ENCODE measurements at regions not wholly inside any gene's neighbourhood (a gene's known extent, or its start where the extent isn't known, plus 50 kb on each side); places are given as distances from the start of the nearest gene placed in this dataset.

- intact Hi-C loops (cut with micrococcal nuclease): no loop called here
- Mint-ChIP-seq H3K27me3 (peaks cover 20% of the 10 kb centered on the region), H3K36me3 (ENCODE audit: low read depth) (no peaks in the 10 kb centered on the region), H3K9me3 (no peaks in the 10 kb centered on the region), H3K4me3 (no peak overlapping the region), H3K27ac (no peak overlapping the region), H3K4me1 (peaks cover 70% of the 10 kb centered on the region)
- ATAC-seq (ENCODE audit: low read depth) (no peak), DNase-seq (no peak)
- TF ChIP-seq, protein P1, sequence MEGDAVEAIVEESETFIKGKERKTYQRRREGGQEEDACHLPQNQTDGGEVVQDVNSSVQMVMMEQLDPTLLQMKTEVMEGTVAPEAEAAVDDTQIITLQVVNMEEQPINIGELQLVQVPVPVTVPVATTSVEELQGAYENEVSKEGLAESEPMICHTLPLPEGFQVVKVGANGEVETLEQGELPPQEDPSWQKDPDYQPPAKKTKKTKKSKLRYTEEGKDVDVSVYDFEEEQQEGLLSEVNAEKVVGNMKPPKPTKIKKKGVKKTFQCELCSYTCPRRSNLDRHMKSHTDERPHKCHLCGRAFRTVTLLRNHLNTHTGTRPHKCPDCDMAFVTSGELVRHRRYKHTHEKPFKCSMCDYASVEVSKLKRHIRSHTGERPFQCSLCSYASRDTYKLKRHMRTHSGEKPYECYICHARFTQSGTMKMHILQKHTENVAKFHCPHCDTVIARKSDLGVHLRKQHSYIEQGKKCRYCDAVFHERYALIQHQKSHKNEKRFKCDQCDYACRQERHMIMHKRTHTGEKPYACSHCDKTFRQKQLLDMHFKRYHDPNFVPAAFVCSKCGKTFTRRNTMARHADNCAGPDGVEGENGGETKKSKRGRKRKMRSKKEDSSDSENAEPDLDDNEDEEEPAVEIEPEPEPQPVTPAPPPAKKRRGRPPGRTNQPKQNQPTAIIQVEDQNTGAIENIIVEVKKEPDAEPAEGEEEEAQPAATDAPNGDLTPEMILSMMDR (IDR thresholded peaks at IDR 0.05): no peak
- ChIA-PET POLR2A (interaction anchor here (0.6 kb wide), 1 partner anchor 194 kb away, joined by 3 read pairs; no protein-coding TSS in a partner anchor), CTCF (interaction anchor here (2.4 kb wide), 1 partner anchor 14 kb away, joined by 9 read pairs; no protein-coding TSS in a partner anchor)
Observed at GRCh38 chr4:140238351-140239056, 84.5 kb upstream of the MAML3 start.

DNA sequence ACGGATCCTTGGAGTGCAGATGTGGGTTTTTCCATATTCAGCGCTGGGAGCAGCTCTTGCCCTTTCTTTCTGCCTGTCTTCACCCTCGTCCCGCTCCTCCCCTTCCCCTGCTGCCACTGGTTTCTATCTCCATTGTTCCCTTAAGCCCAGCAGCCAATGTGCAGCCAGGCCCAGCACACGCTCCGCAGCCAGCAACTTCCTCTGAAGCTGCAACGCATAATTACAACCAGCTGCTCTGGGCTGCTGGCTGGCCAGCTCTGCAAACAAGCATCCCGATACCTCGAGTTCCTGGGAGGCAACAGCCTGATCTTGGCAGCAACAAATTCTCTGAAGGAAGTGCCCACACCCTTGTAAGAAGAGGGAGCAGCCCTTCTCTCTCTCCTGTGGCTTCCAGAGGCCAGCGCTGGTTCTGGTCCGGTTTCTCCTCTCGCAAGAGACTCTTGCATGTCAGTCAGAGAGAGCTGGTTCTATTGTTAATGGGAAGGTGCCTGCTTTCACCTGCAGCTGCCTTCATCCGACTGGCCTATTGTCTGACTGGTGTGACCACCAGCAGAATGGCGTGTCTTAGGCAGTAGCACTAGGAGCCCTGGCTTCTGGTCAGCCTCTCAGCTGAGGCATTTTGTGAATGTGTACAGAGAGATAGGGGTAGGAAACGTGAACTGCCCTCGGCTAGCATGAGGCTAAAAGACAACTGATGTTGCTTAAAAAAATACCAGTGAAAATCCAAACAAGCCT, 83.8 kb upstream of the MAML3 start:
- no peaks in the 10 kb centered on the region for H3K36me3 Mint-ChIP-seq (ENCODE audit: low read depth)
- ATAC-seq (ENCODE audit: low read depth): no peak
- intact Hi-C loops (cut with micrococcal nuclease): no loop called here
- peaks cover 64% of the 10 kb centered on the region for H3K4me1 Mint-ChIP-seq
- no peak overlapping the region for H3K27ac Mint-ChIP-seq
- DNase-seq: no peak
- H3K9me3 Mint-ChIP-seq: no peaks in the 10 kb centered on the region
- H3K4me3 Mint-ChIP-seq: no peak overlapping the region
- ChIA-PET CTCF (interaction anchor here (2.4 kb wide), 1 partner anchor 15 kb away, joined by 9 read pairs; no protein-coding TSS in a partner anchor), POLR2A (interaction anchor here (0.6 to 1.3 kb wide), 2 partner anchors 85 to 193 kb away, joined by 3 to 4 read pairs; no protein-coding TSS in a partner anchor)
- H3K27me3 Mint-ChIP-seq: peaks cover 20% of the 10 kb centered on the region
- TF ChIP-seq, protein P1 (IDR thresholded peaks at IDR 0.05): no peak

- CTCF ChIA-PET: no interaction called here
- no peak overlapping the region for H3K4me3 Mint-ChIP-seq
- H3K27ac Mint-ChIP-seq: no peak overlapping the region
- H3K27me3 Mint-ChIP-seq: peaks cover 20% of the 10 kb centered on the region
- H3K4me1 Mint-ChIP-seq: peaks cover 54% of the 10 kb centered on the region
- DNase-seq (no peak), ATAC-seq (ENCODE audit: low read depth) (no peak)
- TF ChIP-seq, protein P1 (IDR thresholded peaks at IDR 0.05): no peak
- no peaks in the 10 kb centered on the region for H3K9me3 Mint-ChIP-seq
- intact Hi-C loops (cut with micrococcal nuclease): loop anchor here (1.0 kb wide), 1 partner anchor 30 kb away; no protein-coding TSS in a partner anchor
- H3K36me3 Mint-ChIP-seq (ENCODE audit: low read depth): no peaks in the 10 kb centered on the region
- POLR2A ChIA-PET: interaction anchor here (0.5 to 1.3 kb wide), 3 partner anchors 9 to 84 kb away, joined by 3 to 4 read pairs (median 3); no protein-coding TSS in a partner anchor
Observed at GRCh38 chr4:140236654-140237169, 82.7 kb upstream of the MAML3 start.

- TF ChIP-seq, protein P1 (IDR thresholded peaks at IDR 0.05): no peak
- intact Hi-C loops (cut with micrococcal nuclease): no loop called here
- DNase-seq (no peak), ATAC-seq (ENCODE audit: low read depth) (peak; percentile 45)
- Mint-ChIP-seq H3K4me1 (peaks cover 41% of the 10 kb centered on the region), H3K4me3 (peak overlapping the region; percentile 49), H3K36me3 (ENCODE audit: low read depth) (no peaks in the 10 kb centered on the region), H3K9me3 (no peaks in the 10 kb centered on the region), H3K27me3 (peaks cover 24% of the 10 kb centered on the region), H3K27ac (peak overlapping the region; percentile 76)
- CTCF ChIA-PET: interaction anchor here (2.2 kb wide), 1 partner anchor 18 kb away, joined by 11 read pairs; no protein-coding TSS in a partner anchor
- POLR2A ChIA-PET: interaction anchor here (1.0 to 2.2 kb wide), 4 partner anchors 9 to 322 kb away, joined by 3 to 13 read pairs (median 3); no protein-coding TSS in a partner anchor
Observed at GRCh38 chr4:140234697-140235060, 80.7 kb upstream of the MAML3 start.

Measured in activated B cell treated with CpG ODN at 0.5 μM for 24 hours (primary cell).